ENCODE measurements at regions not wholly inside any gene's neighbourhood (a gene's known extent, or its start where the extent isn't known, plus 50 kb on each side); places are given as distances from the start of the nearest gene placed in this dataset.
"Not testable (repeated sequence)": the region's sequence is repeated elsewhere in the genome, so short reads cannot be mapped to it uniquely, and the experiment has no call there.

GRCh38 chr7:55261386-55261770 is 103.8 kb upstream of the LANCL2 start:
- no peak for DNase-seq

- not testable (repeated sequence) for DNase-seq
Measured at GRCh38 chr7:55265328-55265727, 99.8 kb upstream of the LANCL2 start.

- no peak for DNase-seq
Measured at GRCh38 chr7:55265836-55266642, 99.1 kb upstream of the LANCL2 start.

- no peak for DNase-seq
Measured at GRCh38 chr7:55271069-55271626, 94.0 kb upstream of the LANCL2 start.

GRCh38 chr7:55271661-55272060 is 93.5 kb upstream of the LANCL2 start:
- DNase-seq: no peak

- no peak for DNase-seq
Measured at GRCh38 chr7:55272328-55272727, 92.8 kb upstream of the LANCL2 start.

- no peak for DNase-seq
Measured at GRCh38 chr7:55273186-55273980, 91.8 kb upstream of the LANCL2 start.

GRCh38 chr7:55274156-55274555 is 91.0 kb upstream of the LANCL2 start:
- no peak for DNase-seq

GRCh38 chr7:55275291-55276200 is 89.6 kb upstream of the LANCL2 start:
- DNase-seq: no peak

GRCh38 chr7:55276572-55277295 is 88.4 kb upstream of the LANCL2 start:
- no peak for DNase-seq

GRCh38 chr7:55277916-55278315 is 87.2 kb upstream of the LANCL2 start:
- no peak for DNase-seq

- DNase-seq: no peak
Measured at GRCh38 chr7:55278321-55278720, 86.8 kb upstream of the LANCL2 start.

GRCh38 chr7:55279080-55279845 is 85.9 kb upstream of the LANCL2 start:
- no peak for DNase-seq

GRCh38 chr7:55280031-55280454 is 85.1 kb upstream of the LANCL2 start:
- peak; percentile 90 for DNase-seq

- DNase-seq: no peak
Measured at GRCh38 chr7:55285665-55286064, 79.5 kb upstream of the LANCL2 start.

- no peak for DNase-seq
Measured at GRCh38 chr7:55286666-55287065, 78.5 kb upstream of the LANCL2 start.

GRCh38 chr7:55288070-55288824 is 76.9 kb upstream of the LANCL2 start:
- peak; percentile 94 for DNase-seq

- no peak for DNase-seq
Measured at GRCh38 chr7:55296070-55296469, 69.1 kb upstream of the LANCL2 start.

- DNase-seq: no peak
Measured at GRCh38 chr7:55299273-55299967, 65.7 kb upstream of the LANCL2 start.

GRCh38 chr7:55303220-55303619 is 61.9 kb upstream of the LANCL2 start:
- no peak for DNase-seq

All from NCI-H1694 (cell line).